GM19397 (cell line): ENCODE measurements at regions not wholly inside any gene's neighbourhood (a gene's known extent, or its start where the extent isn't known, plus 50 kb on each side); places are given as distances from the start of the nearest gene placed in this dataset.

Experiments
- ATAC-seq: cut with Tn5 transposase; IDR thresholded peaks from one replicate; pipeline ENCODE4 v1.9.1; 2021; ENCODE audit warnings: mild to moderate bottlenecking, moderate library complexity; ENCODE audit not compliant: unreplicated experiment

GRCh38 chr16:86984991-86985647, 332.1 kb downstream of the C16orf95 start:
- no peak for ATAC-seq

DNA sequence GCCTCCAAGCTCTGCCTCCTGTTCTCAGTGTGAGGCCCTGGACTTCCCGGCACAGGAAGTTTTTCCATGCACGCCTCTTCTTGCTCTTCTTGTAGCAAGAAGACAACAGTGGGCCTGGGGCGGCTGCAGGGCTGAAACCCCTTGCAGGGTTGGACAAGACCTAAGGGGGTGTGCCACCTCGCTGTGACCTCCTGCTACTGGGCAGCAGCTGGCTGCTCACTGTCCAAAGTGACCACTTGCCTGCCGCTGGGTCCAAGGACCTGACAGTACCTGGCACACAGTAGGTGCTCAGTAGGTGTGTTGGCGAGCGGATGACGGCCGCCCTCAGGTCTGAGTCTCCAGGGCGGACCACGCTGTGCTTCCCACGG, 331.6 kb downstream of the C16orf95 start:
- ATAC-seq: no peak

DNA sequence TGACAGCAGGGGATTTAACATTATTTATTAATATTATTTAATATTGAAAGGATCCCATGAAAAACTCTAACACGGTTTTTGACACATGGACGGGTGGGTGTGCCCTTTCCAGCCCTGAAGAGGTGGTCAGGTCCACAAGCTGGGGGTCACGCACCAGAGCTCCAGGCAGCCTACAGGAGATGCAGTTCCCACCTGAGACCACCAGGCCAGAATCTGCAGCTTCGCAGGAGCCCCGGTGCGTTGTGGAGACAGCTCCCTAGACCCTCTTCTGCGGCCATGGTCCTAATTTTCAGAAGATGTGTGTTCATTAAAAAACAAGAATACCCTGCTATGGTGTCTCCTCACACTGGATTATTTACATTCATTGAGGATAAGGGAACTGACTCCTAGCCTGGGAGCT, 331.1 kb downstream of the C16orf95 start:
- ATAC-seq: no peak

DNA sequence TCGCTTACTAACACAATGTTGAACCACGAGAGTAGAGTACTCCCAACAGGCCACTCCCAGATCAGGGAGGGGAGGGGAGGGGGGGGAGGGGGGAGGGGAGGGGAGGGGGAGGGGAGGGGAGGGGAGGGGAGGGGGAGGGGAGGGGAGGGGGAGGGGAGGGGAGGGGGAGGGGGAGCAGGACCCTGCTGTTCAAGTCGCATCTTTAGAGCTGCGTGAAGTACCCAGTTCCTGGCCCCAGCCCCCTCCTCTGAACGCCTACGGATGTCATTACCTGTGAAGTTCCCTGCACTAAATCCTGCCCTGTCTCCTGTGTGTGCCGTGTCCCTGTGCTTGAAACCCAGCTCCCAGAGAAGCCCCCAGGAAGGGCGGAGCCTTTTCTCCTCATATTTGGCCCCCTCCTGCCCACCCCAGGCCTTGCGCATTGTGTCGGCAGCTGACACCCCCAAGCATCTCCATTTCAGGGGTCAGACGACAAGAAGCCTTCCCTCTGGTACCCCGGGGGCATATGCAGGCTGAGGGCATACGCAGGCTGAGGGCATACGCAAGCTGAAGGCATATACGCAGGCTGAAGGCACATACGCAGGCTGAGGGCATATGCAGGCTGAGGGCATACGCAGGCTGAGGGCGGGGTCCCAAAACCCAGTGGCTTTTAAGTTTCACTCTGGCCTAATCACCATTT, 330.2 kb downstream of the C16orf95 start:
- no peak for ATAC-seq

DNA sequence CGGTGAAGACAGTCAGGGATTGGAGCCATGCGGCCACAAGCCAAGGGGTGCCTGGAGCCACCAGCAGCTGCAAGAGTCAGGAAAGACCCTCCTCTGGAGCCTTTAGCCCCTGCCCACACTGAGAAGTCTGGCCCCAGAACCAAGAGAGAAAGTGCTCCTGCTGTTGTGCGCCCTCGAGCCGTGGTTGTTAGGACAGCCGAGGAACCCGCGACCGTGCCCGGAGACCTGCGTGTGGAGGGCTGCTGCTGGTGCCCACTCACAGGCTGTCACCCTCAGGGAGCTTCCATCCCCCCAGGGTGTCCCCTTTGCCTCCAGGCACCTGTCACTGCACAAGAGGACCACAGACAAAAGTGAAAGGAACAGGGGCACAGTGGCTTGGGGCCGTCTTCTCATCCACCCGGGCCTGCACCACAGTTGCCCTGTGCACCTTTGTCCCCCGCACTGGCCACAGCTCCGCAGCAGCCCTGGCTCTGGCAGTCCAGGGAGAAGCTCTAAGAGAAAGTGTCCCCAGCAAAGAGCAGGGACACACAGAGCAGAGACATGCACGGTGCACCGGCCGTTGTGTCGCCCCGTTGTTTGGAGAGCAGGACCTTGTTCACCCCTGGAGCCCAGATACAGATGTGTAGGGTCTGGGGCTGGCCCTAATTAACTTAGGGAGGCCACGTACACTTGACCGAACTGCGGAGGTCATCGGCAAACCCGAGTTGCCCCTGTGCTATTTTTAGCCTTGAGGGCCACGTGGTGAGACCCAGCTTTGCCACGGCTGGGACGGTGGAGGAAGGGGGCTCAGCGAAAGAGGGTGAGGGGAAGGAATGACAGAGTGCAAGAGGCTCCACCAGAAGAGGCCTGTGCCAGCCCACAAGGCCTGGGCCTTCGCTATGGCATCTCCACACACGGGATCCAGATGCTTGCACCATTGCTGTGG, 329.2 kb downstream of the C16orf95 start:
- ATAC-seq: no peak

DNA sequence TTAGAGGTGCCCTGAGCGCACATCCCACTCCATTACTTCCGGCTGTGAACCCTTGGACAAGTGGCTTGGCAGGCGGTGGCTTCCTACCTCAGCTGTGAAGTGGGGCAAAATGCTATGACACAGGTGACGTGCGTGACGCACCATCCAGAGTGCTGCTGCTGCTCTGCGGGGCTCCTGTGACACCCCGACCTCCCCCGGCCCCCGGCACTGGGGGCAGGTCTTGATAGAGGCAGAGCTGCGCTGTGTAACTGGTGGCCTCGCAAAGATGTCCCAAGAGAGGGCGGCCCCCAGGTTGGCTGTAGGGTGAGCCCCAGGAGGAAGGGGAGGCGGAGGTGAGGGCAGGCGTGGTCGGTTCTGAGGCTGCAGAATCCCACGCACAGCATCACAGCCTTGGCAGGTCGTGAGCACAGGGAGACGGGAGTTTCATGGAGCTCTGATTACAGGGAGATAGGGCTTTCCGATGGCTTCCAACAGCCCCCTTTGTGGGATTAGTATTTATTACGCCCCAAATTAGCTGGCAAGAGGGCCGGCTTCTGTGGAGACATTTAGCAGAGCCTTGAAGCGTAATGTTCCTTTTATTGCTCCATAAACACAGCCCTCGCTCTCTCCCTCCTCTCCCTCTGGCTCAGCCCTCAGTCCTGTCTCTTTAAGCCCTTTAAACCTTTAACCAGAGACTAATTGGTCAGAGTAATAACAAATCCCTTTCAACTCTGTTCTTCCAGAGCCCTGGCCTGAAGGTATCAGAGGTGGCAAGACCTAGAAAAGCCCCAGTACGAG, 328.1 kb downstream of the C16orf95 start:
- ATAC-seq: no peak

DNA sequence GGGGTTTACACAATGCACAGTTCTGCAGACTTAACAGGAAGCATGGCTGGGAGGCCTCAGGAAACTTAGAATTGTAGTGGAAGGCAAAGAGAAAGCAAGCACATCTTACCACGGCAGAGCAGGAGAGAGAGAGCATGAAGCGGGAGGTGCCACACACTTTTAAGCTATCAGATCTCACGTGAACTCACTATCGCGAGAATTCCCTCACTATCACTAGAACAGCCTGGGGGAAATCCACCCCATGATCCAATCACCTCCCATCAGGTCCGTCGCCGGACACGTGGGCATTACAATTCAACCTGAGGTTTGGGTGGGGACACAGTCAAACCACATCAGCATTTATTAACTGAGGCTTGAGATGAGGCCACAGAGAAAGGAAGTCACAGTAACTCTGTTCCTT, 326.7 kb downstream of the C16orf95 start:
- ATAC-seq: no peak

DNA sequence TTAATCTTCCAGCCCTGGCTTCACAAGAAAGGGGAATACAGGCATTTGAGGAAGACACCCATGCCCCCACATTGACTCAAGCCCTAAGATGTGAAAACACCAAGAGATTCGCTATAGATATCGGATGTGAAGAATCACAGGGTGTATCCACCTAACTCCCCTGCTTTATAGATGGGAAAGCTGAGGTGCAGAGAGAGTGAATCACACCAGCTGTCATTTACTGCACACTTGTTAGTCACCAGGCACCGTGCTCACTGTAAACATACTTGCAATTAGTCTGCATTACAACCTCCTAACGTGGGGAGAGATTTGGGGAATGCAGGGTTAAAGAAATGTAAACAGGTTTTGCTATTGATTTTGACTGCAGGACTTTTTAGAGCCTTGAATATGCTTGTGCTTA, 325.5 kb downstream of the C16orf95 start:
- ATAC-seq: no peak

DNA sequence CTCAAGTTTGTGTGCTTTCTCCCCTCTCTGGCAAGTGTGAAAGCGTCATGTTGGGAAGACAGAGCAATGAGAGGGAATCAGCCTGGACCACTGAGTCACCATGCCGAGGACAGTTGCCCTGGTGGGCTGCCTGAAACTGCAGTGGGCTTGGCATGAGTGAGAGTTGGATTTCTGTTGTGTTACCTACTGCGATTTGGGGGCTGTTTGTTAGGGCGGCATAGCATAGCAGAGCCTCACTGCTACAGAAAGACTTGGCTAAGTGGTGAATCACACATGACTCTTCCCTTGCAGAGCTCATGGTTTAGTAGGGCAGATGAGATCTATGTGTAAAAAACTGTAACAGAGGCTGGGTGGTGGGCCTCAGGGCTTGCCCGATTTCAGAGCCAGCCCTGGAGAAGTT, 324.6 kb downstream of the C16orf95 start:
- no peak for ATAC-seq

DNA sequence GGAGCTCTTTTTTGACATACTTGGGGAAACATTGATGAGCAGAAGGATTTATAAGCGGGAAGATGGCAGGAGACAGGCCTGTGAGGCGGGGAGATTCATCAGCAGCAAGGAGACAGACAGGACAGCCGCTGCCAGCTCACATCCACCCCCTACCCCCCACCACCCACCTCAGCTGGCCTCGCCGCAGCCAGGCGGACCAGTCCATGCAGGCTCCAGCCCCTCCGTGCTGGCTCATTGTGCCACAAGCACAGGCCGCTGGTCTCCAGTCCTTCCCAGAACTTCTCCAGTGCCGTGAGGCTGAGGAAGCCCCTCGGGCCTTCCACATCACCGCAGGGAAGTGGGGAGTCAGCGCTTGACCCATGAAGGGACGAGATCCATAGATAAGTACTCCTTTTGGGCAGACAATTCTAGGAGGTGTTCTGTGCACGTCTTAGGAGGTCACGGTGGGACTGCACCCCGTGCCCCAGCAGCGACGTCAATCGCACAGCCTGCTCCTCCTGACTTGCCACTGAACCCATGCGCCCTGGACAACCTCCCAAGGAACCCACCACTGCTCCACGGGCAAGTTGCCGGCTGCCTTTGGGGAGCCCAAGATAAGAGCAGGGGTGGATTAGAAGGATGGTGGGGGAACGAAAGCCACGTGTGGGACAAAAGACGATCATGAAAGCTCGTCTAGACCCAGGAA, 323.6 kb downstream of the C16orf95 start:
- no peak for ATAC-seq

- ATAC-seq: no peak
These were observed 323.0 kb downstream of the C16orf95 start for GRCh38 chr16:86994215-86994614.

GRCh38 chr16:86994651-86995171, 322.5 kb downstream of the C16orf95 start:
- no peak for ATAC-seq

DNA sequence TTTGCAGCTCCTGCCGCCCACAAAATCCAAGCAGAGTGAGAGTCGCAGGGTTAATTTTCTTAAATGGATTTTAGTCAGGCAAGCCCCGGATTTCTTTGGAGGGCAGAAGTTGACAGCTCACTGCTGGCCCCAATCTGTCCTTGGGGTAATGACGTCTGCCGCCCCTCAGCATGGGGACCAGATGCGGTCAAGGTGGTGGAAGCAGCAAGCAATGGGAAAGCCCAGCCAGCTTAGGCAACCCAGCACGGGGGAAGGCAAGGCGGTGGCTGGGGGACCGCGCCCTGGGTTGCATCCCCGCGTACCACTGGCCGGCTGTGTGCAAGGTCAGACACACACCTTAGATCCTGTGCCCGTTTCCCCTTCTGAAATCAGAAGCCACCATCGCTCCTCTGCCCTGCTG, 321.7 kb downstream of the C16orf95 start:
- no peak for ATAC-seq

DNA sequence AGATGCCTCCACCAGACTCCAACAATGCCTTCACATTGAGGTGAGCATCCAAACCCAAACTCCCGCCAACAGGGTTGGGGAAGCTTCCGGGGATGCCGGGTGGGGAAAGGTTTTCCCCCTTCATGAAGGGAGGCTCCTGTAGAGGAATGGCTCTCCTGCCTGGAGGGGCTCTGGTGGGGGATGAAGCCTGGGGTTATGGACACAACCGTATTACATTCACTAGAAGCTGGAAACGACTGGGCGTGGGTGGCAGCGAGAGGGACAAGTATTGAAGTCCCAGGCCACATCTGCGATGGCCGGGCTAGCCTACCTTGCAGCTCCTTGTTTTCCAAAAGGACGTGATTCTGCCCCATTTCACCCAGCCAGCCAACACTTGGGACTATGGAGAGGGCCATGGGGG, 321.1 kb downstream of the C16orf95 start:
- ATAC-seq: no peak

- no peak for ATAC-seq
These were observed 320.1 kb downstream of the C16orf95 start for GRCh38 chr16:86997058-86997457.

GRCh38 chr16:86998196-86999001, 318.8 kb downstream of the C16orf95 start:
- ATAC-seq: no peak

- ATAC-seq: no peak
These were observed 317.2 kb downstream of the C16orf95 start for GRCh38 chr16:87000001-87000400.

DNA sequence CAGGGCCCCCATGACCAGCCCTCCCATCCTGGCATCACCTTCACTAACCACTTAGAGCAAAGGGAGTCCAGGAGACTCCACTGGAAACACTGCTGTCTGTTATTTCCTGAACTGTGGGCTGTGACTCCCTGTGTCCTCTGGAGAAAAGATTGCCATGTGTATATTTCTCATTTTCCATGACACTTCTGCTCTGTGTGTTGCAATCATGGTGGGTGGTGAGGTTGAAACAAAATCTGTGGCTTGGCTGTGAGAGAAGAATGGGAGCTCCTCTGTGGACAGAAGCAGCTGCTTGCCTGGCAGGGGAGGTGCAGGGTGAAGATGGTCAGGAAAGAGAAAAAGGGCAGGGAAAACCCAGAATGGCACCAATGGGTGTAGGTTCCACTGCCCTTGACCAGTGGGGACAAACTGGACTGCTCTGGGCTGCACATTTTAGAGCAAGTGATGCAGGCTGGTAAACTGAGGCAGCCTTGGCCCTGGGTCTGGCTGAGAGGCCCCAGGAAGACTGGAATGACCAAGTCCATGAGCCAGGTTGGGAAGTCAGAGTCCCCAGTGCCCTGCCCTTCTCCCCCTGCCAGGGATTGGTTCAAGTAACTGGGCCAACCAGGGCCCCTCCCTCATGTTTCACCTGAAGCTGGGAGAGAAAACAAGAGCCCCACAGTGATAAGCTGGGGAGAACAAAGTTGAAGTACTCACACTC, 314.3 kb downstream of the C16orf95 start:
- no peak for ATAC-seq

GRCh38 chr16:87003414-87003755, 313.8 kb downstream of the C16orf95 start:
- no peak for ATAC-seq
